HEK293T (cell line): ENCODE measurements at regions not wholly inside any gene's neighbourhood (a gene's known extent, or its start where the extent isn't known, plus 50 kb on each side); places are given as distances from the start of the nearest gene placed in this dataset.

ENCODE experiments used
- CTCF ChIA-PET: fragments of 350-600 bp; formaldehyde crosslinking; extraction: SDS; loops from one replicate; lab custom pipeline; 2021; ENCODE audit warnings: antibody characterized with exemption, inconsistent platforms; lab: Yijun Ruan, JAX
- POLR2A ChIA-PET: fragments of 350-600 bp; formaldehyde crosslinking; extraction: SDS; loops from one replicate; lab custom pipeline; 2020; ENCODE audit warnings: antibody characterized with exemption, inconsistent platforms; lab: Yijun Ruan, JAX
- DNase-seq: peaks from one replicate; pipeline ENCODE4 v3.0.0; 2012; ENCODE audit warnings: mixed read lengths; ENCODE audit errors: extremely low spot score
- ARNT ChIP-seq: fragments of 450-650 bp; IDR thresholded peaks from 2 replicates; pipeline ENCODE4 v1.6.1; 2017; ENCODE audit warnings: mild to moderate bottlenecking
- BHLHE40 ChIP-seq: fragments of 450-650 bp; IDR thresholded peaks from 2 replicates; pipeline ENCODE4 v1.6.1; 2016; ENCODE audit warnings: mild to moderate bottlenecking, moderate library complexity, borderline replicate concordance
- CTBP1 ChIP-seq: fragments of 450-650 bp; IDR thresholded peaks from 2 replicates; pipeline ENCODE4 v1.6.1; 2016; ENCODE audit warnings: borderline replicate concordance
- ELF4 ChIP-seq: fragments of 450-650 bp; IDR thresholded peaks from 2 replicates; pipeline ENCODE4 v1.6.1; 2017; ENCODE audit warnings: antibody characterized with exemption
- FOXA1 ChIP-seq: fragments of 450-650 bp; IDR thresholded peaks from 2 replicates; pipeline ENCODE4 v1.6.1; 2016; ENCODE audit warnings: mild to moderate bottlenecking
- FOXK2 ChIP-seq: fragments of 450-650 bp; IDR thresholded peaks from 2 replicates; pipeline ENCODE4 v1.6.1; 2016; ENCODE audit warnings: mild to moderate bottlenecking
- FOXM1 ChIP-seq: fragments of 450-650 bp; IDR thresholded peaks from 2 replicates; pipeline ENCODE4 v1.6.1; 2017; ENCODE audit warnings: mild to moderate bottlenecking, borderline replicate concordance
- HDGF ChIP-seq: fragments of 450-650 bp; IDR thresholded peaks from 2 replicates; pipeline ENCODE4 v1.6.1; 2017; ENCODE audit warnings: antibody characterized with exemption, borderline replicate concordance
- L3MBTL2 ChIP-seq: fragments of 450-650 bp; conservative IDR thresholded peaks from 2 replicates; pipeline ENCODE4 v1.6.1; 2016; ENCODE audit warnings: mild to moderate bottlenecking
- LEF1 ChIP-seq: fragments of 450-650 bp; IDR thresholded peaks from 2 replicates; pipeline ENCODE4 v1.6.1; 2017; ENCODE audit warnings: mild to moderate bottlenecking, borderline replicate concordance
- NFRKB ChIP-seq: fragments of 450-650 bp; IDR thresholded peaks from 2 replicates; pipeline ENCODE4 v1.6.1; 2016; ENCODE audit warnings: mild to moderate bottlenecking, moderate library complexity
- SP1 ChIP-seq: fragments of 450-650 bp; IDR thresholded peaks from 2 replicates; pipeline ENCODE4 v1.6.1; 2017
- SUZ12 ChIP-seq: fragments of 450-650 bp; IDR thresholded peaks from 2 replicates; pipeline ENCODE4 v1.6.1; 2016; ENCODE audit warnings: mild to moderate bottlenecking
- TARDBP ChIP-seq: fragments of 450-650 bp; IDR thresholded peaks from 2 replicates; pipeline ENCODE4 v1.6.1; 2016
- ZNF384 ChIP-seq: fragments of 450-650 bp; IDR thresholded peaks from 2 replicates; pipeline ENCODE4 v1.6.1; 2016
- TF ChIP-seq, protein P1 (sequence below): fragments of 450-650 bp; IDR thresholded peaks from 2 replicates; pipeline ENCODE4 v1.6.1; 2016

DNA sequence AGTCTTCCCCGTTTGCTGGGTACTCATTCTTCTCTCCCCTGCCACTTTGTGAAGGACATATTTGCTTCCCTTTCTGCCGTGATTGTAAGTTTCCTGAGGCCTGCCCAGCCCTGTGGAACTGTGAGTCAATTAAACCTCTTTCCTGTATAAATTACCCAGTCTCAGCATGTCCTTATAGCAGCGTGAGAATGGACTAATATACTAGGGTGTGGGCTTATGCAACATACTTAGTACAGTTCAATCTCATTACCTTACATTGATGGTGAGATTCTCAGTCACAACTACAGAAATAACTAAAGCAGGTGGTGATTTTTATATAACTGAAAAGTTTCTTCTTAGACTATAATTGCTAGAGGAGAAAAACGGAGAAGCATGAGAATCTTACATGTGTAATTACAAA is 237.9 kb upstream of the MMADHC start:
- DNase-seq: no peak
- ChIA-PET POLR2A (no interaction called here), CTCF (no interaction called here)
- TF ChIP-seq FOXA1 (no peak), ELF4 (no peak), ZNF384 (no peak), FOXK2 (no peak), FOXM1 (no peak), HDGF (no peak), SUZ12 (no peak), TARDBP (no peak), NFRKB (no peak), CTBP1 (no peak), L3MBTL2 (no peak), SP1 (no peak)
- TF ChIP-seq, protein P1, sequence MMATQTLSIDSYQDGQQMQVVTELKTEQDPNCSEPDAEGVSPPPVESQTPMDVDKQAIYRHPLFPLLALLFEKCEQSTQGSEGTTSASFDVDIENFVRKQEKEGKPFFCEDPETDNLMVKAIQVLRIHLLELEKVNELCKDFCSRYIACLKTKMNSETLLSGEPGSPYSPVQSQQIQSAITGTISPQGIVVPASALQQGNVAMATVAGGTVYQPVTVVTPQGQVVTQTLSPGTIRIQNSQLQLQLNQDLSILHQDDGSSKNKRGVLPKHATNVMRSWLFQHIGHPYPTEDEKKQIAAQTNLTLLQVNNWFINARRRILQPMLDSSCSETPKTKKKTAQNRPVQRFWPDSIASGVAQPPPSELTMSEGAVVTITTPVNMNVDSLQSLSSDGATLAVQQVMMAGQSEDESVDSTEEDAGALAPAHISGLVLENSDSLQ: no peak

DNA sequence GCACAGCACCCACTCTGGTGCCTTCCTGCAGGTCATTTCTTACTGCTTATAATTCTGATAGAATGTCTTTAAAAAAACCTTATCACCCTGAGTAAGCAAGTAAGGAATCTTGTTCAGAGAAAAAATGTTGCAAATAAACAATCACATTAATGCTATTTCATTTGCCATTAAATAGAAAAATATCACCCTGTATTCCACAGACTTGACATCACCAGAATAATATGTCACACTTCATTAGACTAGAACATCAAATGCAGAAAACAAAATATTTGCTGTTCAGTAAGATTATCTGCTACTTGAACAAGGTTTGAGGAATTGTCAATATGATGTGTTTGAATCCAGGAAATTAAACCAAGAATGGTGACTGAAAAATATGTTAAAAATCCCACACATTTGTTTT is 236.6 kb upstream of the MMADHC start:
- ChIA-PET CTCF (no interaction called here), POLR2A (no interaction called here)
- no peak for TF ChIP-seq ARNT
- no peak for TF ChIP-seq SP1
- TF ChIP-seq TARDBP: no peak
- TF ChIP-seq BHLHE40: no peak
- no peak for TF ChIP-seq FOXM1
- TF ChIP-seq L3MBTL2: no peak
- no peak for TF ChIP-seq CTBP1
- TF ChIP-seq HDGF: no peak
- TF ChIP-seq, protein P1: no peak
- TF ChIP-seq FOXA1: no peak
- no peak for TF ChIP-seq FOXK2
- TF ChIP-seq ELF4: no peak
- no peak for TF ChIP-seq NFRKB
- TF ChIP-seq LEF1: no peak
- no peak for DNase-seq

DNA sequence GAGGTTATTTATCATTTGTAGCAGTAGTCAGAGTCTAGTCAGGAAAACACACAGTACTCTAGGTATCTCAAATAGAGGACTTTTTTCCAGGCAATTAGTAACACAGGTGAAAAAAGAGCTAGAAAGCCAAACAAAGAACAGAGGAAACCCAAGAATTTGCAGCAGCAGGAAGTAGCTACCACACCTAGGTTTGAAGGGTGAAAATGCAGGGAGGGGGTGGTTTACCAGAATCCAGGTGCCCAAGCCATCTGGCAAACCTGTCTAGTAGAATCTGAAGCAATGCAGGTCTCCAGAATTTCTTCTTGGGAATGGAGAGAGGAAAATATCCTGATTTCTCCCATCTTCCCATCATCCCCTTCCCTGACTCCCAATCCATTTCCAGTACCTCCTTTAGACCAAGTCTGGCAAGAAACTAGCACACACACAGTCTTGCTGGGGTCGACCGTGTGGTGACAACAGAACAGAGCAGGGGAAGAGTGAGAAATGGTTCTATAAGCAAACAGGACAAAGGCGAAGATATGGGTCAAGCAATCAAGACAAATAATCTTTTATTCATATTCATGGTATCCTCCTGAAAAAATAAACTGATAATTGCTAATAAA is 231.9 kb upstream of the MMADHC start:
- TF ChIP-seq TARDBP (no peak), ELF4 (no peak), L3MBTL2 (no peak), NFRKB (no peak), ARNT (no peak), HDGF (no peak), LEF1 (no peak), FOXM1 (no peak), CTBP1 (no peak), SUZ12 (no peak)
- ChIA-PET CTCF (no interaction called here), POLR2A (no interaction called here)
- DNase-seq: no peak

DNA sequence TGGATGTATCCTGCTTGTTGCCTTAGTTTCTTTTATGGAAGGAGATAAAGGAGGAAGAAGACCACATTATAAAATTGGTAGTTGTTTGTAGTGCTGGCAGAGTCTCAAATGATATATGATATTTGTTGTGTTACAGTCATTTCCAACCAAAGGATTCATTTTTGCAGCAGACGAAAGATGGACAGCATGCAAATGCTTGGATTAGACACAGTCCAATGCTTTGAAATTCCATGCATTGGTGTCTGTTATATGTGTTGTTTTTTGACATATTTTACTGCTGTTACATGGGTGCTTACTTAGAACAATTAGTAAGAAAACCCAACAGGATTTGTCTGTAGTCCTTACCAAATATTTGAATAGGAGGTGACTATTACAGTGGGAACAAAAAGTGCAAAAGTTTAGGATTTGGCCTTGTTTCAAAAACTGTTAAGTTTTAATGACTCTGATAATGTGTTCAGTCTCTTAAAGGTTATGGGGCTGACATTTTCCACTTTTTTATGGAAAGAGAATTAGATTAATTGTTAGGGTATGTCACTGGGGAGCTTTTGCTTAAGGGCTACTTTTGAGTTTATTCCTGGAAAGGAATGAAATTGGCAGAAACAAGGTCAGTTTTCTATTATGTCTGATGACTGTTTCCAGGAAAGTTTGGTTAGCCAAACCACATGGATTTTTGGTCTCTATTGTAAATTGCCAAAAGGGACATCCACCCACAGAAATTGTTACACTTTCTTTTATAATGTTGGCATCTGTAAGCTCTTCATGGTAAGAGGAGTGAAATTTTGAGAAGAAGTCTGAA is 229.4 kb upstream of the MMADHC start:
- no peak for DNase-seq
- TF ChIP-seq ZNF384 (no peak), HDGF (no peak), ELF4 (no peak), FOXM1 (no peak), SP1 (no peak), NFRKB (no peak), CTBP1 (no peak), ARNT (no peak), SUZ12 (no peak), TARDBP (no peak), L3MBTL2 (no peak), BHLHE40 (no peak), FOXK2 (no peak)
- TF ChIP-seq, protein P1: no peak
- CTCF ChIA-PET: no interaction called here
- POLR2A ChIA-PET: no interaction called here

DNA sequence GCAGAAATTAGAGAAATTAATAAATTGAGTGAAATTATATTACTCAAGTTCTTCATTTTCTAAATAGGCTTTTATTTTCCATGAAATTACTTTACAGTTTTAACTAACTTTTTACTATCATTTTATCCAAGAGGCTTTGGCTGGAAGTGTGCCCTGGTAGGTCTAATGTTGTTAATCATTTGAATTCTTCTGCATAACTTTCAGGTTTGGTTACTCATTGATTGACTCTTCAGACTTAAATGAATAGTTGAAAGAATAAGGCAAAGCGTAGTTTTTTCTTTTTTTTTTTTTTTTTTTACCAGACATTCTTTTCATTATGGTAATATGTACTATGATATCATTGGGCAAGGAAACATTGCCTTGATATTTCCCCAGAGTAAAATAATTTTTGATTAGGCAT is 228.4 kb upstream of the MMADHC start:
- POLR2A ChIA-PET: no interaction called here
- CTCF ChIA-PET: no interaction called here
- DNase-seq: no peak
- TF ChIP-seq BHLHE40: no peak
- TF ChIP-seq NFRKB: no peak
- no peak for TF ChIP-seq SUZ12
- TF ChIP-seq FOXM1: no peak

DNA sequence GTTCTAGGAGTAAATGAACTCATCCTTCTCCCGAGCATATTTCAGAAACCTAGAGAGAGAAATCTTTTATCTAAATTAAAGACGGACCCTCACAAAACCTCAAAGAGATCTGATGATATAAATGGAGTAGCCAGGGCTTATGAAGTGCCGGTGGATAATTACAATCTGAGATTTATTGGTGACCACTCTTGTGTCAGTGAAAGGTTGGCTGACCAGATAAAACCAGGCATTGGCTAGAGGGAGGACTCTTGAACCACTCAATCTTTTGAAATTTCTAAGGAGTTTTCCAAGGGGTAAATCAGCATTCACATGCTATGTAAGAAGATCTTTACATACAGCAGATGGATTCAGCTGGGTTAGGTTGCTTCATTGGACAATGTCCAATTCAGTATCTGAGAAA is 227.3 kb upstream of the MMADHC start:
- ChIA-PET CTCF (no interaction called here), POLR2A (no interaction called here)
- DNase-seq: no peak
- TF ChIP-seq SP1 (no peak), TARDBP (no peak), ELF4 (no peak), ZNF384 (no peak), ARNT (no peak), HDGF (no peak), L3MBTL2 (no peak)
